Stimulated activated CD4-positive, alpha-beta T cell treated with anti-CD3 and anti-CD28 coated beads, Interleukin-1b, Interleukin-23, amount 100 ng/mL, for 48 hours (primary cell): ENCODE measurements at regions not wholly inside any gene's neighbourhood (a gene's known extent, or its start where the extent isn't known, plus 50 kb on each side); places are given as distances from the start of the nearest gene placed in this dataset.
"Not testable (repeated sequence)": the region's sequence is repeated elsewhere in the genome, so short reads cannot be mapped to it uniquely, and the experiment has no call there.

Source experiments
- DNase-seq: peaks from one replicate; pipeline ENCODE4 v3.0.0-alpha.2; 2020

DNA sequence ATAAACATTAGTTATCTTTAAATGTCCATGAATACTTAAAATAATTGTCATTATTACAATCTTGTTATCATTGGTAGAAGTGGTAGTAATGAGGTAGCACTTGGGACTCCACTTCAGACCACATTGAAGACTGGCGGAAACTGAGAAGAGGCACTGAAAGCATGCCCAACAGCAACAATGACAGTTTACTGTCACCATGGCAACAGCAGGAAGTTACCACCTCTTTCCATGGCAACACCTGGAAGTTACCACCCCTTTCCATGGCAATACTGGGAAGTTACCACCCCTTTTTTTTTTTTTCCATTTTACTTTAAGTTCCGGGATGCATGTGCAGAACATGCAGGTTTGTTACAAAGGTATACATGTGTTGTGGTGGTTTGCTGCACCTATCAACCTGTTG is 494.9 kb upstream of the RBFOX1 start:
- DNase-seq: no peak

DNA sequence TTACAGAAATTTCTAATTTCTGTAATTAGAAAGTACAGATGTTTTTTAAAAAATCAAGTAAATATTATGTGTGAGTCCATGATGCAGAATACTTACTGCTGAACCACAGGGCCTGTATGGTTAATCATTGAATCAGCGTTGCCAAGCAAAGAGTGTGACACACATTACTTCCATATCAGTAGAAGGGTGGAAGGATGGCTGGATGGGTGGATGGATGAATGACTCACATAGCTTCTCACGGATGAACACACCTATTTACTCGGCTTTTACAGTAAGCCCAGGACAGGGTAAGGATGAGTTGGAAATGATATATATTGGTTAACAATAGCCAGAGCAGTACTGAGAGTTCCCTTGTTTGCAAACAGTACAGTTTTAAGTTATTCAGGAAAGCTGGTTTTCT is 495.9 kb upstream of the RBFOX1 start:
- no peak for DNase-seq

DNA sequence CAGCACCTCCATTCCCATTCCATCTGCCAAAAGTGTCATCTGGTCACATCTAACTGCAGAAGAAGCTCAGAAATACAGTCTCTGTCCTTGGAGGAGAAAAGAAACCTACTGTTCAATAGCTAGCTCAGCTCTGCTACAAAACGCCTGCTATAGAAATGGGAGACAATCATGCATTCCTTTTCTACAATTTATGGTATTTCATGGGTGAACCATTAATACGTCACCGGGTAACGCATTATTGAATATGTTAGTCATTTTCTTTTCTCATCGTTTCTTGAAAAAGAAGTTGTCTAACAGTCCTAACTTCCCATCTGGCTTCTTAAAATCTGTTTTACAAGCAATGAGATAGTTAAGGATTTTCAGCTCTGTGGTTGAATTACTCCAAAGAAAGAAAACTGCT is 496.7 kb upstream of the RBFOX1 start:
- DNase-seq: no peak

DNA sequence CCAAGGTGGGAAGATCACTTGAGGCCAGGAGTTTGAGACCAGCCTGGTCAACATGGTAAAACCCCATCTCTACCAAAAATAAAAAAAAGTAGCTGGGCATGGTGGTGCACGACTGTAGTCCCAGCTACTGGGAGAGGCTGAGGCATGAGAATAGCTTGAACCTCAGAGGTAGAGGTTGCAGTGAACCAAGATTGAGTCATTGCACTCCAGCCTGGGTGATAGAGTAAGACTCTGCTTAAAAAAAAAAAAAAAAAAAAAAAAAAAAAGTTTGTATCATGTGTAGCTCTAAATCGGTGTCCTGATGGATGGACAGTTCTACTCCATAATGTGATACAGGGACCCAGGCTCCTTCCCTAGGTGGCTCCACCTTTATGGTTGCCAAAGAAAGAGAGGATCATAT is 497.1 kb upstream of the RBFOX1 start:
- no peak for DNase-seq

DNA sequence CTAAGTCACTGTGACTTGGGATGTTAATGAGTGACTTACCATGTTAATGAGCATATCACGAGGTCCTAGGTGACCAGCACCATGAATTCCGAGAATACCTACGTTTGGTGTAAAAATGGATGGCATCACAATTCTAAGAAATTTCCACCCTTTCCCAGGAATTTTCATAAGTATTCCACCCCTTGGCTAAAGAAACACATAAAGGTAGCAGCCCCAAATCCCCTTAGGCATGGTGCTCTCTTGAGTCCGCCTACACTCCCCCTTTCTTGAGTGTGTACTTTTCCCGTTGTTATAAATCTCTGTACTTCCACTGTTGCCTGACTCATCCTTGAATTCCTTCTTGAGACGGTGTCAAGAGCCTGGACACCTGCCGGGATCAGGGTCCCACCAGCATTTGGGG is 504.0 kb upstream of the RBFOX1 start:
- DNase-seq: no peak

DNA sequence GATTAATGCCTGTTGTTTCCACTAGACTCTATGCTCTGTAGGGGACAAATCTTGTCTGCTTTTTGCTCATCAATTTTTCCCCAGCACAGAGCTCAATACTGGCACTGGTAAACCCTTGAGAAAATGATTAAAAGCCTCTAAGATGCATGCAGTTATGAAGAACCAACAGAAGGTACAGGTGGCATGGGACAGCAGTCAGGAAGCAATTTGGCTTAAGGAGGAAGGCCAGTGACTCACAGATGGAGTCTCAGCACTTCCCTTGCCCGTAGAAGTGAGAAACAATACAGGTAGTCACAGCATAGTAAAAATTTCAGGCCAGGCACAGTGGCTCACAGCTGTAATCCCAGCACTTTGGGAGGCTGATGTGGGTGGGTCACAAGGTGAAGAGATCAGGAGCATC is 504.7 kb upstream of the RBFOX1 start:
- no peak for DNase-seq

DNA sequence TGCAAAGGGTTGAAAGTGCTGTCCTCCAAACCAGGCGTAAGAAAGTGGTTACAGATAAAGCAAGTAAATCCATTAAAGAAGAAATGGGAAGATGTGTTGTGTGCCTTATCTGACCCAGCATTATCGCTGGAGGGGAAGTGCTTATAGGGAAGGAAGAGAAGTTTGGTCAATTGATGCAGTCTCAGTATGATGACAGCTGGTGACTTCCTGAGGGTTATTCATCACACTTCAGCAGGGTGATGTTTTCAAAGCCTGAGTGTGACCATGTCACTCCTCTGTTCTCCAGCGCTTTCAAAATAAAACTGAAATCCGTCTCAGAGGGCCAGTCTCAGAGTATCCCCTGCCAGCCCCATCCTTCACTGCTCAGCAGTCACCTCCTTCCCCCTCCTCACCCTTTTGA is 505.4 kb upstream of the RBFOX1 start:
- DNase-seq: no peak

DNA sequence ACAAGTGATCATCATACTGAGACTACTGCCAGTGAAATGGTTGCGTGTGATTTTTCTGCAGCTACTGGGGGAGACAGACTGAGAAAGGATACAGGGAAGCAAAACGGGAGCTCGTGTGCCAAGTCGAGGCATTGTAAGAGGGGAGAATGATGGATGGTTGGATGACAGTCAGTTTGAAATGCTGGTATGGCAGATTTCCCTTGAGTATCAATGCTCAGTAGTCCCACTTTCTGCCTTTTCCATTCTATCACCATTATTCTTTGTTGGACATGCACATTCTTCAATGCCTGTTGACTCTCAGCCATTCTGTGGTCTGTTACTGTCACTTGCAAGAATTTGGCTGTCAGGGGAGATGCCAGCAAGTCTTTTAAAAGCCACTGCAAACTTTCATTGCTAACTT is 510.6 kb upstream of the RBFOX1 start:
- no peak for DNase-seq

DNA sequence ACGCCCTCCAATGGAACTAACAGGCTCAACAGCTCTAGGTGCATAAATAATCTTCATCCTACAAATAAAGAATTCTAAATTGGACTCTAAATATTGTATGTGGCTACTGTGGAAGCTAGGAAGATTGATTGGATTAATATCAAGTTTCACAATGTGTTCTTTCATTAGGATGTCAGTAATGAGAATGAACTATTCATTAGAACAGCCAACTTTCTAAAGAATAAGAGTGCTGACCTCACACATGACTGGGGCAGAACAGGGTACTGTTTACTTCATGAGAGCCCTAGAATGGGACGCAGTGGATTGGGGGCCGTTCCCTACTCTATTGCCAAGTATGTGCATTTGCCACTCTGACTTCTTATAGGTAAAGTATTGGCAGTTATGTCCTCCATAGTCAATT is 528.2 kb upstream of the RBFOX1 start:
- DNase-seq: no peak

DNA sequence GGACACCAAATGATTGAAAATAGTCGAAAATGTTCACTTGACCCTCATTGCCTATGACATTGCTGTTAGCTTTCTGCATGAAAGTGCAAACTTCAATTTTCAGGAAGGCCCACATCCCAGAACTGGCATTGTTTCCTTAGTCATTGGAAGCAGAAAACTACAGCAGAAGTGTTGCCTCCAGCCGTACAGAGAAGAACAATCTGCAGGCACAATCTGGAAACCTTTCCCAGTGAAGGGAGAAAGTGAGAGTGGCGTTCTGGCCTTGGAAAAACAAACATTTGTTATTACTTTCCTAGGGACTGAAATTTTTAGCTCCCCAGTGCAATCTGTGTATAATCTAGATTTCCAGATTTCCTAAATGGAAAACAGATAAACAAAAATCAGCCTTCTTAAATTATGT is 529.5 kb upstream of the RBFOX1 start:
- no peak for DNase-seq

DNA sequence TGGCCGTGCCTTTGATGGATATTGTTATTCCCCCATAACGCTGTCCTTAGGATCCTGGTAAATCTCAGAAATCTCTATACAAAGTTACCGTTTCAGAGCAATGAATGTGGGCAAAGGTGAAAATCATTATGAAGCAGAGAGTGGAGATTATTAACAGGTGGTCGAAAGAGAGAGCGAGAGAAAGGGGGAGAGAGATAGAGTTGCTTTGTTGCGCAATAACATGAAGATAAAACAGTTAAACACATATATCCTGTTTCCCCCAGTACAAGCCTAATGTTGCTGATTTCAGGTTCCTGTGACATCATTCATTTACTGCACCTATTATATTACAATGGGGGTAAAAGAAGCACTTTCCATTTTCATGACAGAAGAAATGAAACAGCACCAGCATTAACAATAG is 535.4 kb upstream of the RBFOX1 start:
- DNase-seq: no peak

DNA sequence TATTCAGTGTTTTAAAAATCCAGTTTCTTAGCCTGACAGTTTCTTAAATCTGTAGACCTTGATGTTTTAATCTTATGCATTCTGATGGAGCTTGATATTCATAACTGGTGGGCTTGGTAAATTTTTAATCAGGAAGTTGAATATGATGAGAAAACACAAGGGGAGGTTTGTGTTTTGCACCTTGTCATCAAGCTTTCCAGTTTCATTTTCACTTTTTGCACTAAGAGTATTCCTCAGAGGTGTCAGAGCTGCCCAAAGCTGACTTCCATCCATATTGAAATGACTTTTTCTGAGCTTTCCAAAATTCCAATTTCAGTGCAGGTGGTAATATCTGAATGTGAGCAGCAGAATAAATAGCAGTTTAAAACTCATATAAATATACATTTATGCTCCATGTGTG is 555.0 kb upstream of the RBFOX1 start:
- DNase-seq: no peak

DNA sequence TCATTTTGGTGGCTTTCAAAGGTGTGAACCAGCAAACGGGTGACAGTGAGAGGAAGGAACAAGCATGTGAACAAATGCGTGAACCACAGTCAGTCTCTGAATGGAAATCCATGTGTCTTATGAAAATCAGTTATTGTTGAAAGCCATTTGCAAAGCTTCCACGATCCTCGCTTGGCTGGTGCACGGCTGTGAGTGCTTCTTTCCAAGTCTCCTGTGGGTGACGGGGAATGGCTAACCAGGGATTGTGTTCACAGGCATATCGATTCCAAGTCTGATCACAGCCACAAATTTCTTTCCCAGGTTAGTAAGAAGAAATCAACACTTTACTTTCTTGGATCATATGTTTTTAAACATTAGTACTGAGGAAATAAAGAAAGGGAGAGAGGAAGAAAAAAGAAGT is 556.9 kb upstream of the RBFOX1 start:
- no peak for DNase-seq

DNA sequence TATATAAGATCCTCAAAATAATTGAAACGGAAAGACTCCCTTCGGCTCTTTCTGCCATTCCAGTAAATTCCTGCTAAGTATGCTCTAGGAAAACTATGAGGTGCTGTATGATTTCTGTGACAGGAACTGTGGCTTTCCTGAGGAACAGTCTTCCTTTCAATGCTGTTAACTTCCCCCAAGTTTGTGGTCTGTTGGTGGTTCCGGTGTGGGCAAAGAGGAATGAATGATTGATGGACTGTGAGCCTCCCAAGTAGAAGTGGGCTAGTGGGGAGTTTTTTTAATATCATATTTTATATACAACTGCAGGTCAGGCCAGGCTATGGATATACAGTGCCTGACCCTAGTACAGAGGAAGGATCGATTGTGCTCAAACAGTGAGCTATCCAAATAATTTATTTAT is 560.7 kb upstream of the RBFOX1 start:
- DNase-seq: no peak

DNA sequence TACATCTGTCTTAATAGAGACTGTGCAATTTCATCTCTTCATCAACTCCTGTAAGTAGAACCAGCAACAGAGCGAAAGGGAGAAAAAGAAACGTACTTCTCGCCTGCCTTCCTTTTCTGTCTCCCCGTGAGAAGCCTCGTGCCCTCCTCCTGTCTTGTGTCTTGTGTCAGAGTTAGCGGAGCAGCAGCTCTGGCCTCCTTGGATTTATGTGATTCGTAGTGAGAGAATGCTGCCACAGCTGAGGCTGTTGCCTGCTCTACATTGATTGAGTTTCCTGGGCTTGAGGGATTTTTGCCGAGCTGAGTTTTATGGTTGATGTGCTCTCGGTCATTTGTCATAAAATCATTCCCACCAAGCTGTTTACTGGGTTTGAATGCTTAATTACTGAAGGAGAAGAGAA is 579.1 kb upstream of the RBFOX1 start:
- no peak for DNase-seq

DNA sequence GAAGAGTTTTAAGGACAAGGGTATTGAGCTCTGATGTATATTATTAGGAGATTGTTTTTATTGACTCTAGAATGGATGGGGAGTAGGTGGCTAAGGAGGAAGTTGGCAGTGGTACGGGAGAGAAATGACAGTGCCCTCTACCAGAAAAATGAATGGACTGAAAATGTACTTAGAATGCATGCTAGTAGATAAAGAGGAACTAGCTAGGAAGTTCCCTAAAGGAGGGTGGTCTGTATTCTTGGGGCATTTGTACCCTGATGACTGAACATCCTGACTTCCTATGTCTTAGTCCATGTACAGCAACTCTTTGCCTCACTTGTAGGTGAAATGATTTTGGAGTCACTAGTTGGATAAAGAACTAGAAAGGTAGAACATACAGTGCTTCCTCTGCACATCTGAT is 581.5 kb upstream of the RBFOX1 start:
- DNase-seq: no peak

DNA sequence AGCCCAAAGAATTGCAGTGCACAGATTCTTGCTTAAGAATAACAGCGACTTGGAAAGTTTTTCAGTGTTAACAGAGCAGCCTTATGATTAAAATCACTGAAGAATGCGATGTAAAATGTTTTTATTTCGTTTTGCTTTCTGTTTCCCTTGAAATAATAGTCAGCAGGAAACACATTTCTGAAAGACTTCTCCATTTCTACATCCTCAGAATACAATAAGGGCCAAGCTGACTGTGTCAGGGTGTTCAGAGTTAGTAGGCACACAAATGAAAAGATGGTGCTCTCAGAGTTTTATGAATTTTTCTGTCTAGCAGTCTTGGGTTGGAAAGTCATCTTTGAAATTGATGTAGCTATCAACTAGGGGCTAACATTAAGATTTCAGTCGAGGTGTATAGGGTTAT is 582.9 kb upstream of the RBFOX1 start:
- no peak for DNase-seq

DNA sequence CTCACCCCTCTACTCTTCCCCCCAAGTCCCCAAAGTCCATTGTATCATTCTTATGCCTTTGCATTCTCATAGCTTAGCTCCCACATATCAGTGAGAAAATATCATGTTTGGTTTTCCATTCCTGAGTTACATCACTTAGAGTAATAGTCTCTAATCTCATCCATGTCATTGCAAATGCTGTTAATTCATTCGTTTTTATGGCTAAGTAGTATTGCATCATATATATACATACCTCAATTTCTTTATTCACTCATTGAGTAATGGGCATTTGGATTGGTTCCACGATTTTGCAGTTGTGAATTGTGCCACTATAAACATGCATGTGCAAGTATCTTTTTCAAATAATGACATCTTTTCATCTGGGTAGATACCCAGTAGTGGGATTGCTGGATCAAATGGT is 596.3 kb upstream of the RBFOX1 start:
- DNase-seq: not testable (repeated sequence)

DNA sequence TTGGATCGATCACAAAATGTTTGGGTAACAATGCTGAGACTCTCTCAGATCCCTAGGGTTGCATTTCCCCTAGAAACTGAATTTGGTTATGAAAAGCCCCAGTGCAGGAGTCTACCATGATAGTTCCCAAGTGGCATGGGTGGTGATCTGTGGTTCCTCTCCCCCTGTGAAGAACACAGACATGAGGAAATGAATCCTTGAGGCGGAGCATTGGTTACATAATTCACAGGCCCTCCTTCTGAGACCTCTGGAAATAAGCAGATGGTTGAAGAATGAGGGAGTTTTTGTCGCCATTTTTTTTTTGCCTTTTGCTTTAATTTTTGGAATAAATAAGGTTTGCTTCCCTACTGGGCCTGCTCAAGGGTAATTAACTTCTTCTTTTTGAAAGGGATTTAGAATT is 597.0 kb upstream of the RBFOX1 start:
- DNase-seq: no peak

DNA sequence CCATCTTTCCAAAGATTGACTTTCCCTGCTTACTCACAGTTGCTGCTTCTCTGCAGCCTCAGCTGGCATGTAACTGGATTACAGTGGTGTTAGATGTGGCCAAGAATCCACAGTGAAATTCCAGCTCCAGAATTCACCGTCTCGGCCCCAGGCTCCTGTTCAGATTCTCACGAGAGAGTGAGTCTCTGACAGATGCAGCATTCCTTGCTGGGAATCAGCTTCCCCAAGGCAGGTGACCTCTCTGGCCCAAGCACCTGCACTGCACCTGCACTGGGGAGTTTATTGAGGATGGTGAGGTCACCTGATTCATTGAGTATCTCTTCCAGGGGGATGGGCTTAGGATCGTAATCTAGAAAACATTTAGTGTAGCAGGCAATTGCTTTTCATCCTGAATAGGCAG is 600.5 kb upstream of the RBFOX1 start:
- DNase-seq: no peak

DNA sequence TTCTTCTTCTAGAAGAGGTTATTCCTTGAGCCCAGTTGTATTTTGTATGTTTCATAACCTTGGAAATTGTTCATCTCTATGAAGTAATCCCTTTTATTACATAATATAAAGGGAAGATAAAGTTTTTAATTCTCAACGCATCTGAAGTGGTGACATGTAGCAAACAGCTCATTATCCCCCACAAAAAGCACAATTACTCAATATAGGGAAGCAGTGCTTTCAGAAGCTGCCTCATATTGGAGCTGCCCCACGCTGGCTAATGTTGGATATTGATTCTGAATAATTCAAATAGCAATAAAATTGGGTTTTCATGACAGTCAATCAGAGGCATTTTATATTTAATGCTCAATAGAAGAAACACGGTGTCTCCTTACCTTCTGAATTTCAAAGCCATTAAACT is 604.3 kb upstream of the RBFOX1 start:
- no peak for DNase-seq

DNA sequence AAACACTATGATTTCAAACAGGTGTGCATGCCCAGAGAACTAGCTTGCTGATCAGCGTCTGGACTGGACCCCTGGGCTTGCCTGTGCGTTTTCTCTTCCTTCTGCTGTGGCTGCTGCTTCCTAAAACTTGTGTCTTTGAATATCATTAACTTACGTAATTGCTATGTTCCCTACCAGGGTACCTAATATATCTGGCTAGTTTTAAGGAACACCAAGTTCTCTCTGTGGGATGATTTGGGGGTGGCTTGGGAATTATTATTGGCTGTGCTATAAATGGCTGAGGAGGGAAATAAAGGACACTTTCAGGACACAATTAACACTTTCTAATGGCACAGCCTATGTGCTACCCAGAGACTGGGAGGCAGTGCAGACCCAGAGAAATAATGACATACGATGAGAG is 606.0 kb upstream of the RBFOX1 start:
- DNase-seq: no peak

DNA sequence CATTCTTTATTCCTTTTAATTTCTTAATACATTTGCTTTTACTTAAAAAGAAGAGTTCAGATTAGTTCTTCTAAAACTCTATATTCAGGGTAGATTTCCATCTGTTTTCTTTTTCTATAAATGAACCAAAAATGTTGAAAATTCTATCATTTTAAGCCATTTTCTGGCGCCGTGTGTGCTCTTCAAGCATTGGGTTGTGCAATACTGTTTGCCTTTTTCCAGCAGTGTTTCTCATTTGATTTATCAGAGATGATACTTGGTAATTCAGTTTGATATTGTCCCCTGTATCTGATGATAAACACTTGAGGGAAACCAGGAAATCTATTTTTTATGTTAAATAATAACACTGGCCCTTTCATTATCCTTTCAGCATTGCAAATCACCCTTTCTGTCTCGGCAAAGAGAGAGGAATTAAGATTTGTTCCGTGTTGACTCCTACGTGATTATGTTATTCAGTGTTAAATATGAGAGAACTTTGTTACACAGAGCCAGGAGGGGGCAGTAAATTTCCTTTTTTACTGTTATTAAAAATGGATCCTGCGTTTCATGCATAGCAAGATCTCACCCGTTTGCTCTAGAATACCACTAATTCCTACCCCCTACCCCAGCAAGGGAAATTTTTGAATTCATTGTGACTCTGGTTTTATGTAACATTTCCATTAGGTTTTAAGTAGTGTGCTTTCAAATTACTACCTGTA is 606.9 kb upstream of the RBFOX1 start:
- DNase-seq: no peak

DNA sequence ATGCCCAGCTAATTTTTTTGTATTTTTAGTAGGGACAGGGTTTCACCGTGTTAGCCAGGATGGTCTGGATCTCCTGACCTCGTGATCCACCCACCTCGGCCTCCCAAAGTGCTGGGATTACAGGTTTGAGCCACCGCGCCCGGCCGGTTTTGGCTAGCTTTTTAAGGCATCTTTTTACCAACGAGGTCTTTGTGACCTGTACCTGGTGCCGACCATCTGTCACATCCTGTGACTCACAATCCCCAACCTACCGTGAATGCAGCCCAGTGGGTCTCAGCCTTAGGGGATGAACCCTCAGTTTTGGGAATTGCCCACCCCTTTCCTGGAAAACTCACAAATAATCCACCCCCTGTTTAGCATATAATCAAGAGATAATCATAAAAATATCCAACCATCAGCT is 607.4 kb upstream of the RBFOX1 start:
- not testable (repeated sequence) for DNase-seq

DNA sequence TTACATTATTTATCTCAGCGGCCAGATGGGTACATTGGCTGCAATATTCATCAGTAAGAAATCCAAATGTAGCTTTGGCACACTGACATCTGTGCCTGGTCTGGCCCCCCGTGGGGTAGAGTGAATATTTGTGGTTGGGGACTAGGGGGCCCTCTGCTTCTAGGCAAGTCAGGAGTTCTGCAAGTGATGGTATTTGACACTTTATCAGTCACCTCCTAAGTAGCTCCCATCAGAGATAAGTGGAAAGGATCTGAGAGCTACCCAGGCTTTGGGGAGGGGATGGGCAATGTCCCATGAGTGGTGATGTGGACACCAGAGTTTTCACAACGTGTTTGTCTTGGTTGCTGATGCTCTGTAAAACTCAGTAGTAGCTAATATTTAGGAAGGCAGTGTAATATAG is 609.9 kb upstream of the RBFOX1 start:
- no peak for DNase-seq

DNA sequence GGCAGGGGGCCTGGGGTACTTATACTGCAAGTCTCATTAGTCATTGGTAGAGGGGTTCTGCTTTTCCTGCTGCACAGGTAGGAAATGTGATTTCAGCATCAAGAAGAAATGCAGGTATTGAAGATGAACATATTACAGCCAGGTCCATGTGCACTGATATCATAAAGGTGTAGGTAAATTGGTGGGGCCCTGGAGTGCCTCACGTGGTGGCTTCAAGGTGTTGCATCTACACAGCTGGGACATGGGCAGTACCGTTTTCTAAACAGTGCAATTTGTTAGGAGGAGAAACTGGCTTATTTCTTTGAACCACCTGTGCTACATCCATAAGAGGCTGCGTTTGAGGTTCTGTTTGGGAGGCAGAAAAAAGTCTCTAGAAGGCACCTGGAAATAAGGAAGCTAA is 618.1 kb upstream of the RBFOX1 start:
- no peak for DNase-seq
